ENCODE measurements at regions not wholly inside any gene's neighbourhood (a gene's known extent, or its start where the extent isn't known, plus 50 kb on each side); places are given as distances from the start of the nearest gene placed in this dataset.

- Histone ChIP-seq H3K4me3 (no peak overlapping the region), H3K9me3 (ENCODE audit: low read depth) (no peaks in the 10 kb centered on the region), H3K27ac (no peak overlapping the region), H3K79me2 (no peaks in the 10 kb centered on the region), H3K27me3 (no peaks in the 10 kb centered on the region), H3K4me1 (ENCODE audit: insufficient read depth) (no peaks in the 10 kb centered on the region), H2AFZ (no peak overlapping the region), H4K20me1 (ENCODE audit: insufficient read depth, poor library complexity, severe bottlenecking) (no peaks in the 10 kb centered on the region), H3K36me3 (replicated peaks; ENCODE audit: insufficient read depth, low read depth) (no peaks in the 10 kb centered on the region), H3K4me2 (no peak overlapping the region), H3K9me2 (replicated peaks; ENCODE audit: insufficient read depth) (no peaks in the 10 kb centered on the region)
- no peak for TF ChIP-seq CTCF (IDR thresholded peaks at IDR 0.05; ENCODE audit: poor library complexity)
- TF ChIP-seq EZH2phosphoT487 (IDR thresholded peaks at IDR 0.05; ENCODE audit: low read depth, severe bottlenecking, unreplicated experiment) = no peak
- TF ChIP-seq EZH2 (IDR thresholded peaks at IDR 0.05; ENCODE audit: borderline replicate concordance) = no peak
- no peak for DNase-seq (ENCODE audit: low spot score)
- WGBS (ENCODE audit: low lambda C conversion rate, missing lambda C conversion rate) = 75% methylated on average over 4 of the region's 4 CpGs
Observed at GRCh38 chr3:176347424-176348146, 849.7 kb downstream of the TBL1XR1 start.

GRCh38 chr3:176341963-176342362, 855.3 kb downstream of the TBL1XR1 start:
- H3K9me3 ChIP-seq (ENCODE audit: low read depth) = no peaks in the 10 kb centered on the region
- no peaks in the 10 kb centered on the region for H3K27me3 ChIP-seq
- no peak for DNase-seq (ENCODE audit: low spot score)

GRCh38 chr3:176328666-176329065, 868.6 kb downstream of the TBL1XR1 start:
- no peak overlapping the region for H3K4me2 ChIP-seq
- H3K79me2 ChIP-seq = no peaks in the 10 kb centered on the region
- TF ChIP-seq EZH2phosphoT487 (IDR thresholded peaks at IDR 0.05; ENCODE audit: low read depth, severe bottlenecking, unreplicated experiment) = no peak
- no peak for TF ChIP-seq CTCF (IDR thresholded peaks at IDR 0.05; ENCODE audit: poor library complexity)
- no peak for TF ChIP-seq EZH2 (IDR thresholded peaks at IDR 0.05; ENCODE audit: borderline replicate concordance)
- H3K9me3 ChIP-seq (ENCODE audit: low read depth) = no peaks in the 10 kb centered on the region
- H2AFZ ChIP-seq = no peak overlapping the region
- no peak for DNase-seq (ENCODE audit: low spot score)
- H3K27me3 ChIP-seq = no peaks in the 10 kb centered on the region
- H3K4me3 ChIP-seq = no peak overlapping the region
- H4K20me1 ChIP-seq (ENCODE audit: insufficient read depth, poor library complexity, severe bottlenecking) = no peaks in the 10 kb centered on the region
- H3K36me3 ChIP-seq (replicated peaks; ENCODE audit: insufficient read depth, low read depth) = no peaks in the 10 kb centered on the region
- H3K27ac ChIP-seq = no peak overlapping the region
- WGBS (ENCODE audit: low lambda C conversion rate, missing lambda C conversion rate) = 97% methylated on average over 1 of the region's 1 CpG
- H3K4me1 ChIP-seq (ENCODE audit: insufficient read depth) = no peaks in the 10 kb centered on the region
- no peaks in the 10 kb centered on the region for H3K9me2 ChIP-seq (replicated peaks; ENCODE audit: insufficient read depth)

More at GRCh38 chr3:176341963-176342362, 855.3 kb downstream of the TBL1XR1 start:
- H3K4me1 ChIP-seq (ENCODE audit: insufficient read depth) = no peaks in the 10 kb centered on the region
- no peak overlapping the region for H3K4me3 ChIP-seq
- H3K79me2 ChIP-seq = no peaks in the 10 kb centered on the region
- no peak overlapping the region for H3K27ac ChIP-seq
- H3K36me3 ChIP-seq (replicated peaks; ENCODE audit: insufficient read depth, low read depth) = no peaks in the 10 kb centered on the region
- H2AFZ ChIP-seq = no peak overlapping the region
- H3K4me2 ChIP-seq = no peak overlapping the region
- TF ChIP-seq EZH2phosphoT487 (IDR thresholded peaks at IDR 0.05; ENCODE audit: low read depth, severe bottlenecking, unreplicated experiment) (no peak), CTCF (IDR thresholded peaks at IDR 0.05; ENCODE audit: poor library complexity) (no peak), EZH2 (IDR thresholded peaks at IDR 0.05; ENCODE audit: borderline replicate concordance) (no peak)
- 88% methylated on average over 5 of the region's 5 CpGs for WGBS (ENCODE audit: low lambda C conversion rate, missing lambda C conversion rate)
- H4K20me1 ChIP-seq (ENCODE audit: insufficient read depth, poor library complexity, severe bottlenecking) = no peaks in the 10 kb centered on the region
- H3K9me2 ChIP-seq (replicated peaks; ENCODE audit: insufficient read depth) = no peaks in the 10 kb centered on the region

Measured in hepatocyte (in vitro differentiated cells).